ENCODE measurements at regions not wholly inside any gene's neighbourhood (a gene's known extent, or its start where the extent isn't known, plus 50 kb on each side); places are given as distances from the start of the nearest gene placed in this dataset.
"Not testable (repeated sequence)": the region's sequence is repeated elsewhere in the genome, so short reads cannot be mapped to it uniquely, and the experiment has no call there.

- DNase-seq, result peak; percentile 67
These were observed 434.7 kb upstream of the NDST4 start for GRCh38 chr4:115548123-115548522.

DNA sequence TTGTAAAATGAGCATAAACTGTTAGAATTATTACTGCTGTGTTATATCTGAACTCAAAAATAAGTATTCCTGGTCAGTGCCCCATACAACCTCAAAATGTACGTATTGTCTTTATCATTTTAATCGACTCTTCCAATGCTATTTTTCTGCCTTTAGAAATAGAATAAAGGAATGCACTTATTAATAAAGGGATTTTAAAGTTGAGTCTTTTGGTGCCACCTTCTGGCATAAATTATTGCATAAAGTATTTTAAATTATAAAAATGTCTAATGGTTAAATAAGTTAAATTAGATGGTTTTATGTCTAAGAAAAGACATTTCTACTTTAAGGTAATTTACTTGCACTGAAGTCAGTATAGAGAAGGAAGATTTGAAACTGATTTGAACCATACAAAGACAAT is 424.0 kb upstream of the NDST4 start:
- DNase-seq, result peak; percentile 1

- no peak for DNase-seq
These were observed 415.7 kb upstream of the NDST4 start for GRCh38 chr4:115529126-115529525.

GRCh38 chr4:115519476-115519875 is 406.1 kb upstream of the NDST4 start:
- DNase-seq, result not testable (repeated sequence)

DNA sequence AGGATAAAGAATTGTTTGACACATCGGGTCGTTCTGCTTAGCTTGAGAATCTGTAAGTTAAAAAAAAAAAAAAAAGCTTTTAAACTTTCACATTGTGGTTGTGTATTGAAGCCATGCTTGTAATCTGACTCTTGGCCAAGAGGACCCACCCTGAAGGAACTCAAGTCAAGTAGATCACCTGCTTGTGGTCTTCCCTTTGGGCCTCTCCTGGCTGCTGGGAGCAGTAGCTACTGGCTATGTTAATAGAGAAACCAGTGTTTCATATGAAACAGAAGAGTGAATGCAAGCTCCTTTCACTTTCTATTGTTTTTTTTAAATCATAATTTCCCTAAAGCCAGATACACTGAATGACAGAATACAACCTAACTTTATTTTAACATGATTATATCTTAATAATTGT is 402.4 kb upstream of the NDST4 start:
- no peak for DNase-seq

DNA sequence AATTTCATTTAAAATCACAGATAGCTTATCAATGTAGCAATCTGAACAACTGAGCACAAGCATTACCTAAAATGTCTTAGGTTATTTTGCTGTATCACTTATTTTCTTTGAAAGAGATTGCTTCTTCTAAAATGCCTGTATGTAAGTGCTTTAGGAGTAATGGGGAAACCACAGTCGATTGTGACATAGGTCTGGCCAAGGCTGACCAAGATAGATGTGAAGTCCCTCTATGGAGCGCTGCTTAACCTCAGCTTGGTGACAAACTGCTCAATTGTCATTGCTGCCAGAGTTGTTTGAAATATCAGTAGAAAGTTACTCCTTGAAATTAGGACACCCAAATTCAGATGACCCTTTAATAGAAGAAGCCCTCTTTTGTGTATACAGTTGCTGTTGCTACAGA is 401.9 kb upstream of the NDST4 start:
- DNase-seq, result no peak

- DNase-seq, result no peak
These were observed 401.3 kb upstream of the NDST4 start for GRCh38 chr4:115514675-115515074.

- DNase-seq, result no peak
These were observed 391.9 kb upstream of the NDST4 start for GRCh38 chr4:115505326-115505725.

DNA sequence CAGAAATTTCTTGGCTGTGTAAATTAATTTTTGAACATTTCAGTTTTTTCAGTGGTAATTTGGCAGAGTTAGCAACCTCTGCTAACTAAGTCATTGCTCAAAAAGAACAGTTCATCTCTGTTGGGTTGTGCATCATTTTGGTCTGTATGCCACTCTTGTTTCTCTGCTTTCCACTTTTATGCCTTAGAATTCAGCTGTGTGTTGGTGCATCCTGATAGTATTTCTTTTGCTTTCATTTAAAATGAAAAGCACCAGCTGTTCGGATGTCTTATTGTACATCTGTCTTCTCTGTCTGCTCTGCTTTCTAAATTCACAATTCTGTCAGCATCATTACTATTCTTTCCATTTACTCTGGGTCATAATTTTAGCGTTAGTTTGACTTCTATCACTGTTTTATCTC is 388.2 kb upstream of the NDST4 start:
- DNase-seq, result no peak

- DNase-seq, result not testable (repeated sequence)
These were observed 380.4 kb upstream of the NDST4 start for GRCh38 chr4:115493770-115494169.

DNA sequence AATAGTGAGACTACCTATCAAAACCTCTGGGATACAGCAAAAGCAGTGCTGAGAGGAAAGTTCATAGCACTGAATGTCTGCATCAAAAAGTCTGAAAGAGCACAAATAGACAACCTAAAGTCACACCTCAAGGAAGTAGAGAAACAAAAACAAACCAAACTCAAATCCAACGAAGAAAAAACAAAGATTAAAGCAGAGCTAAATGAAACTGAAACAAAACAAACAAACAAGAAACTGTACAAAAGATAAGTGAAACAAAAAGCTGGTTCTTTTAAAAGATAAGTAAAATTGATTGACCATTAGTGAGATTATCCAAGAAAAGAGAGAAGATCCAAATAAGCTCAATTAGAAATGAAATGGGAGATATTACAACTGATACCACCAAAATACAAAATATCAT is 378.3 kb upstream of the NDST4 start:
- no peak for DNase-seq

GRCh38 chr4:115489279-115489678 is 375.9 kb upstream of the NDST4 start:
- no peak for DNase-seq

DNA sequence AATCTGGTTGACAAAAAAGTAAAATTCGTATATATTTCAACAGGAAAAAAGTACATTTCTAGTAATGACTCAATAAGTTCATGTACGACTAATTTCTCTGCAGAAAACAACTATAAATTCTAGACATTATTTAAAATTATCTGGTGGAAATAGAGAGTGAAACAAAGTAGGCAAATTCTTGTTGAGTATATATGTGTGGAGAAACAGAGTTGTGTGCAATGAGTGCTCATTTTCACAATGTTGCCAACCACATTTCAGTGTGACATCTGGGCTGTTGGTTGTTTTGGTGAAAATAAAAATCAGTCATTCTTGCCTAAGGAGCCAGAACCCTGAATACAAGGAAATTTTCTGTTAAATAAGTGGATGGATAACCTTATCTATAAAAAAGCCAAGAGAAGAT is 372.0 kb upstream of the NDST4 start:
- no peak for DNase-seq

DNA sequence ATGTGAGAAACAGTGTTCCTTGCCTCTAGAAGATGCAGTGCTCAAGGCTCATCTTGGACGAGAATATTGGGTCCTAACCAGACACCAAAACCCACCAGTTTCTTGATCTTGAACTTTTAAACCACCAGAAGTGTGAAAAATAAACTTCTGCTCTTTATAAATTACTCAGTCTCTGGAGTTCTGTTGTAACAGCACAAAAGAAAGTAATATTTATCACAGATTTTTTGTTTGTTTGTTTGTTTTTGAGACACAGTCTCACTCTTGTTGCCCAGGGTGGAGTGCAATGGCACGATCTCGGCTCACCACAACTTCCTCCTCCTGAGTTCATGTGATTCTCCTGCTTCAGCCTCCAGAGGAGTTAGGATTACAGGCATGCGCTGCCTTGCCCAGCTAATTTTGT is 371.1 kb upstream of the NDST4 start:
- no peak for DNase-seq

- no peak for DNase-seq
These were observed 357.3 kb upstream of the NDST4 start for GRCh38 chr4:115470763-115471162.

GRCh38 chr4:115459301-115459700 is 345.9 kb upstream of the NDST4 start:
- not testable (repeated sequence) for DNase-seq

DNA sequence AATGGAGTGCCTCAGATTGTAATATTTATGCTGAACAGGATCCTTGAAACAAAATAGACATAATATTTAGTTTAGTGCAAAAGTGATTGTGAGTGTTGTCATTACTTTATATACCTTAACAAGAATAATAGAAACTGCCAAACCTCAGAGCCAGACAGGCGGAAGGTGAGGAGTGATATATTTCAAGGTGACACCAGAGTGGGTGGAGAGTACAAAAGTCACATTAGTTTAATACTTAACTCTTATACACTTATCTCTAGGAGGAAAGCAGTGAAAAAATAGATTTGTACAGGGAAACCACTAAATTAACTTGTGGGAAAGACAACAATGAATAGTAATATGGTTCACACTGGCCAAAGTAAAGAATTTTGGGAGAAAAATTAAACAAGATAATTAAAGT is 342.8 kb upstream of the NDST4 start:
- no peak for DNase-seq

- no peak for DNase-seq
These were observed 340.8 kb upstream of the NDST4 start for GRCh38 chr4:115454228-115454627.

DNA sequence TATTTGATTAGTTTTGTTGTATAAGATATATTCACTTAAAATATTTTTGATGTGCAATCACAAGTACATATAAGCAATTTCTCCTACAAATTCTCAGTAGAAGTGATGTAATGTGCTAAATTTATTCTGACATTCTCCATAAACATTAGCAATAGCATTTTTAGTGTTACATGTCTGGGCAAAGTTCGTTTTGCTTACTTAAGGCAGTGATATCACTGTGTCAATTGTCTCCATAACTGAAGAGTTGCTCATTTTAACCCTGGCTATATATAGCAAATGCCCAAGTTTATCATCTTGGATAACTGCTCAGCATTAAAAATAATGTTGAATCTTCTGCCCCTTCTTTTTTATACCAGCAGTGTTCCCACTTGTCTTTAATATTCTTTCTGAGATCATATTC is 340.0 kb upstream of the NDST4 start:
- no peak for DNase-seq

DNA sequence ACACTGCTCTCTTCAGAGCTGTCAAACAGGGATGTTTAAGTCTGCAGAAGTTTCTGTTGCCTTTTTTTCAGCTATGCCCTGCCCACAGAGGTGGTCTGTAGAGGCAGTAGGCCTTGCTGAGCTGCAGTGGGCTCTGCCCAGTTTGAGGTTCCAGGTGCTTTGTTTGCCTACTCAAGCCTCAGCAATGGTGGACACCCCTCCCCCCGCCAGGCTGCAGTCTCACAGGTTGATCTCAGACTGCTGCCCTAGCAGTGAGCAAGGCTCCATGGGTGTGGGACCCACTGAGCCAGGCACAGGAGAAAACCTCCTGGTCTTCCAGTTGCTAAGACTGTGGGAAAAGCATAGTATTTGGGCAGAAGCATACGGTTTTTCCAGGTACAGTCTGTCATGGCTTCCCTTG is 338.8 kb upstream of the NDST4 start:
- DNase-seq, result not testable (repeated sequence)

DNA sequence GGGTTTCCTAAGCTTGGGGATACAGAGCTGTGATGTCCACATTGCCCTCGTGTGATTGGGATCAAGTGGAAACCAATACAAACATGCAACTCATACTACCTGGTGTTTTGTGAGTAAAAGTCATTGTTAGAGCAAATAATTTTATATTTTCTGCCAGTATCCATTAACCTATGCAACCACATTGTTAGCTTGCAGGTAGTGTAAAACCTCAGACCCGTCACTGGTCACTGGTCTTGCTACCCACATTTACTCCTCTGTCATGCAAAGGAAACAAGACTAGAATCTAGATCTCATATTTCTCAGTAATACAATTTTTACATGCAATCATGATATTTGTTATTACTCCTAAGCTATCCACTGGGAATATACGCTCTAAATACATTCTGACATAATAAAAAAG is 324.3 kb upstream of the NDST4 start:
- no peak for DNase-seq

DNA sequence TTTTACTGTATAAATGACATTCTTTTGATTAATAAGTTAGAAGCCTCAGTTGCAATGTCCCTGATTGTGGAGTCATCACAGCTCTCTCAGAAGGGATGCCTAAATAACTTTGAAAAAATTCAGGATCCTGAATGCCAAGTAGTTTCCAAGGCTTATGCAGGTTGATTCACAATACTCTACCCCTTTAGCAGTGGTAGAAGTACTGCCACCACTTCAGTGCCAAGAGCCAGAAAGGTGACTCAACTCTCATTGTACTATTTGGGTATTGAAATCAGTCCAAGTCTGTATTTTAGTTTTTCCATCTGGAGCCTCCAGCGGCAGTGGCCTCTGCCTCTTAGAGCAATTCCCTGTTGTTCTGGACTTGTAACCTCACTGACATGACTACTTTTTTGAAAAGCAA is 320.1 kb upstream of the NDST4 start:
- no peak for DNase-seq

GRCh38 chr4:115430024-115430423 is 316.6 kb upstream of the NDST4 start:
- DNase-seq, result no peak

- no peak for DNase-seq
These were observed 315.0 kb upstream of the NDST4 start for GRCh38 chr4:115428455-115428854.

- no peak for DNase-seq
These were observed 311.4 kb upstream of the NDST4 start for GRCh38 chr4:115424852-115425251.
